ENCODE measurements at regions not wholly inside any gene's neighbourhood (a gene's known extent, or its start where the extent isn't known, plus 50 kb on each side); places are given as distances from the start of the nearest gene placed in this dataset.

- Histone ChIP-seq H3K27me3 (ENCODE audit: insufficient read depth, low read length) (no peaks in the 10 kb centered on the region), H3K79me2 (ENCODE audit: insufficient read depth, low read length) (no peaks in the 10 kb centered on the region), H3K27ac (ENCODE audit: low read depth, low read length, poor library complexity, severe bottlenecking) (no peak overlapping the region), H3K9ac (ENCODE audit: low read length) (no peak overlapping the region), H3K9me3 (ENCODE audit: low read length) (no peaks in the 10 kb centered on the region), H3K9me2 (ENCODE audit: low read depth, low read length) (no peaks in the 10 kb centered on the region), H4K20me1 (ENCODE audit: insufficient read depth, low read length) (no peaks in the 10 kb centered on the region), H2AFZ (ENCODE audit: low read length) (no peak overlapping the region), H3K4me2 (ENCODE audit: low read length) (no peak overlapping the region), H3K4me1 (ENCODE audit: insufficient read depth, low read length, severe bottlenecking) (no peaks in the 10 kb centered on the region), H3K4me3 (ENCODE audit: low read depth, low read length, poor library complexity, severe bottlenecking) (no peak overlapping the region), H3F3A (ENCODE audit: insufficient read depth, low read length) (no peaks in the 10 kb centered on the region), H3K36me3 (ENCODE audit: insufficient read depth, low read length) (no peaks in the 10 kb centered on the region)
- TF ChIP-seq EZH2 (IDR thresholded peaks at IDR 0.05; ENCODE audit: borderline replicate concordance, low read length): no peak
These were observed 1066.3 kb upstream of the NUDT12 start for GRCh38 chr5:104628911-104629310.

GRCh38 chr5:104626122-104626521, 1063.5 kb upstream of the NUDT12 start:
- H3K9me2 ChIP-seq (ENCODE audit: low read depth, low read length): no peaks in the 10 kb centered on the region
- H3K36me3 ChIP-seq (ENCODE audit: insufficient read depth, low read length): no peaks in the 10 kb centered on the region
- H3F3A ChIP-seq (ENCODE audit: insufficient read depth, low read length): no peaks in the 10 kb centered on the region
- H3K4me3 ChIP-seq (ENCODE audit: low read depth, low read length, poor library complexity, severe bottlenecking): no peak overlapping the region
- H3K27ac ChIP-seq (ENCODE audit: low read depth, low read length, poor library complexity, severe bottlenecking): no peak overlapping the region
- no peak overlapping the region for H3K9ac ChIP-seq (ENCODE audit: low read length)
- no peaks in the 10 kb centered on the region for H3K79me2 ChIP-seq (ENCODE audit: insufficient read depth, low read length)
- H2AFZ ChIP-seq (ENCODE audit: low read length): no peak overlapping the region
- H3K27me3 ChIP-seq (ENCODE audit: insufficient read depth, low read length): no peaks in the 10 kb centered on the region
- H3K9me3 ChIP-seq (ENCODE audit: low read length): no peaks in the 10 kb centered on the region
- no peaks in the 10 kb centered on the region for H3K4me1 ChIP-seq (ENCODE audit: insufficient read depth, low read length, severe bottlenecking)
- no peak overlapping the region for H3K4me2 ChIP-seq (ENCODE audit: low read length)
- no peaks in the 10 kb centered on the region for H4K20me1 ChIP-seq (ENCODE audit: insufficient read depth, low read length)
- no peak for TF ChIP-seq CTCF (IDR thresholded peaks at IDR 0.05; ENCODE audit: low read length)
- no peak for TF ChIP-seq EZH2 (IDR thresholded peaks at IDR 0.05; ENCODE audit: borderline replicate concordance, low read length)

- Histone ChIP-seq H3K4me3 (ENCODE audit: low read depth, low read length, poor library complexity, severe bottlenecking) (no peak overlapping the region), H3K9me3 (ENCODE audit: low read length) (no peaks in the 10 kb centered on the region), H3K79me2 (ENCODE audit: insufficient read depth, low read length) (no peaks in the 10 kb centered on the region), H3K4me2 (ENCODE audit: low read length) (no peak overlapping the region), H3K4me1 (ENCODE audit: insufficient read depth, low read length, severe bottlenecking) (no peaks in the 10 kb centered on the region), H3F3A (ENCODE audit: insufficient read depth, low read length) (no peaks in the 10 kb centered on the region), H3K9ac (ENCODE audit: low read length) (no peak overlapping the region), H3K27ac (ENCODE audit: low read depth, low read length, poor library complexity, severe bottlenecking) (no peak overlapping the region), H3K9me2 (ENCODE audit: low read depth, low read length) (no peaks in the 10 kb centered on the region), H4K20me1 (ENCODE audit: insufficient read depth, low read length) (no peaks in the 10 kb centered on the region), H3K36me3 (ENCODE audit: insufficient read depth, low read length) (no peaks in the 10 kb centered on the region), H2AFZ (ENCODE audit: low read length) (no peak overlapping the region), H3K27me3 (ENCODE audit: insufficient read depth, low read length) (no peaks in the 10 kb centered on the region)
- TF ChIP-seq CTCF (IDR thresholded peaks at IDR 0.05; ENCODE audit: low read length) (no peak), EZH2 (IDR thresholded peaks at IDR 0.05; ENCODE audit: borderline replicate concordance, low read length) (no peak)
These were observed 1049.4 kb upstream of the NUDT12 start for GRCh38 chr5:104612005-104612404.

GRCh38 chr5:104611135-104611767, 1048.7 kb upstream of the NUDT12 start:
- Histone ChIP-seq H3K27me3 (ENCODE audit: insufficient read depth, low read length) (no peaks in the 10 kb centered on the region), H3K4me2 (ENCODE audit: low read length) (no peak overlapping the region), H3K9me2 (ENCODE audit: low read depth, low read length) (no peaks in the 10 kb centered on the region), H3K9ac (ENCODE audit: low read length) (no peak overlapping the region), H3F3A (ENCODE audit: insufficient read depth, low read length) (no peaks in the 10 kb centered on the region), H3K79me2 (ENCODE audit: insufficient read depth, low read length) (no peaks in the 10 kb centered on the region), H3K4me3 (ENCODE audit: low read depth, low read length, poor library complexity, severe bottlenecking) (no peak overlapping the region), H4K20me1 (ENCODE audit: insufficient read depth, low read length) (no peaks in the 10 kb centered on the region), H3K9me3 (ENCODE audit: low read length) (no peaks in the 10 kb centered on the region), H3K4me1 (ENCODE audit: insufficient read depth, low read length, severe bottlenecking) (no peaks in the 10 kb centered on the region), H2AFZ (ENCODE audit: low read length) (no peak overlapping the region), H3K27ac (ENCODE audit: low read depth, low read length, poor library complexity, severe bottlenecking) (no peak overlapping the region), H3K36me3 (ENCODE audit: insufficient read depth, low read length) (no peaks in the 10 kb centered on the region)
- TF ChIP-seq EZH2 (IDR thresholded peaks at IDR 0.05; ENCODE audit: borderline replicate concordance, low read length): no peak
- TF ChIP-seq CTCF (IDR thresholded peaks at IDR 0.05; ENCODE audit: low read length): no peak
